GM21825 (cell line): ENCODE measurements at regions not wholly inside any gene's neighbourhood (a gene's known extent, or its start where the extent isn't known, plus 50 kb on each side); places are given as distances from the start of the nearest gene placed in this dataset.
A peak's percentile ranks its signal among the peaks of the same experiment; 100 is the strongest.
"Not testable (repeated sequence)": the region's sequence is repeated elsewhere in the genome, so short reads cannot be mapped to it uniquely, and the experiment has no call there.

ENCODE experiments used
- ATAC-seq: cut with Tn5 transposase; IDR thresholded peaks from one replicate; pipeline ENCODE4 v1.9.1; 2021; ENCODE audit warnings: mild to moderate bottlenecking, moderate library complexity; ENCODE audit not compliant: unreplicated experiment

- ATAC-seq = no peak
Observed at GRCh38 chr14:106792543-106792942, 1266.2 kb downstream of the TMEM121 start.

GRCh38 chr14:106798166-106798565 lies 1271.8 kb downstream of the TMEM121 start:
- ATAC-seq = not testable (repeated sequence)

DNA sequence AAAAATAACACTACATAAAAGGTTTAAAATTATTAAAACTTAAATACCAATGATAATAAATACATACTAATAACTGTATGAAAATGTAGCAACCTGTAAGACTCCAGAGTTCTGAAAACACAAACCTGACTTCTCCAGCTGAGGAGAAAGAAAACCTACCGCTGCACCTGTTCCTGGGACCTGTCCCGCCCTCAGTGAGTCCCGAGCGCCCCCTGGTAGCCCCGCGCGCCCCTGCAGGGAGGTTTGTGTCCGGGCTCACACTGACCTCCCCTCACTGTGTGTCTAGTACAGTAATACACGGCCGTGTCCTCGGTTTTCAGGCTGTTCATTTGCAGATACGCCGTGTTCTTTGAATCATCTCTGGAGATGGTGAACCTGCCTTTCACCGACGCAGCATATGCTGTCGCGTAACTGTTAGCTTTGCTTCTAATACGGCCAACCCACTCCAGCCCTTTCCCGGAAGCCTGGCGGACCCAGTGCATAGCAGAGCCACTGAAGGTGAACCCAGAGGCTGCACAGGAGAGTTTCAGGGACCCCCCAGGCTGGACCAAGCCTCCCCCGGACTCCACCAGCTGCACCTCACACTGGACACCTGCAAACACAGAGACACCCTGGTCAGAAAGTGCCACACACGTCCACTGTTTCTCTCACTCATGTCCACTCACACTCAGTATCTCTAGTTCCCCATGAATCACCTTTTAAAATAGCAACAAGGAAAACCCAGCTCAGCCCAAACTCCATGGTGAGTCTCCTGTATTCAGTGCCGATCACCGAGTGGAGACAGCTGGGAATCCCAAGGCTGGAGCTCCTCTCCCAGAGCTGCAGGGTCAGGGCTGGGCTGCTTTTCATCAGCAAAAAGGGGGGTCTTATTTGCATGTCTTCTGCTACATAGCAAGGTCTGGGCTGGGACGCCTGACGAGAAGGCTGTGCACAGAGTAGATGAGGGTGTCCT lies 1276.3 kb downstream of the TMEM121 start:
- ATAC-seq = no peak

GRCh38 chr14:106803379-106803778 lies 1277.0 kb downstream of the TMEM121 start:
- ATAC-seq = no peak

DNA sequence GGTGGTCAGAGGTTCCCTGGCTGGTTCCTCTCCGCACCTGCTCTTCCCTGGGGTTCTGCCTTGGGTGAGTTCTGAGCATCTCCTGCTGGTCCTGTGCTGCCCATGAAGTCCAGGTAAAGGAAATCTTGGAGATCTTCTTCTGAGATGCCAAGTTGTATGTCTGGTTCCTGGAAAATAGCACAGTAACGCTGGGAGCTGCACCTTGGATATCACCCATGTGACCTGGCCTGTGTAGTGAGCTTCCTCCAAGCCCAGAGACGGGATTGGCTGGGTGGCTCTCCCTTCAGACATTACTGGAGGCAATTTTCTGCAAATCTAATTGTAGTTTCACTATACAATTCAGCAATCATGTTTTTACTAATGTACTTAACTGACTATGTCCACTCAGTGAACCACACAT lies 1281.1 kb downstream of the TMEM121 start:
- ATAC-seq = no peak

DNA sequence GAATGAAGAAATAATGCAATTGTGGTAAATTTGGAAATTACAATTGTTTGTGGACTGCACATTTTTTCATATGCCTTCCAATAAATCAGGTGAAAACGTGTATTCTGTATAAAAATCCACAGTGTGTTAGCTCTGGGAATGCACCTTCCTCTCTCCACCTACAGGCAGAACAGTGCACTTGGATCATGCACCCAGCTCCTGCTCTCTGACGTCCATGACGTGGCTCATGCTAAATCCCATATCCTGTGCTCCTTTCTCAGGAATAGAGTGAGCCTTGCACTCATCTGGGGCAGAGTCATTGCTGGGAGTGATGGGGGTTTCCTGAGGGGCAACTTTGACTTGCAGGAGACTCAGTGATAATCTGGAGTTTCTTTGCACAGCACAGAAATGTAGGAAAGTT lies 1282.1 kb downstream of the TMEM121 start:
- ATAC-seq = no peak

DNA sequence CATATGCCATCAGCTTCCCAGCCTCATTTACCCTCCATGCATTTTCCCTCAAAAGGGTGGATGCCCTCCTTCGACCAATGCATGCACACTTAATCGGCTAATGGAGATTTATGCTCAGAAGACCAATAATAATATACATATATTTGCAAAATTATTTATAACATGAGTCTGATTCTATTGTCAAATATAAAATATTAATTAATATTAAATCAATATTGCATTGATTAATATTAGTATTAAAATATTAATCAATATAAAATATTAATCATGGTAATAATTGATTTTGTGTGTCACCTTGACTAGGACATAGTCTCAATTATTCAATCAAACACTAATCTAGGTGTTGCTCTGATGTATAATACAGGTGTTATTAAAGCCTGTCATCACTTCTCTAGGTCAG lies 1282.5 kb downstream of the TMEM121 start:
- no peak for ATAC-seq

DNA sequence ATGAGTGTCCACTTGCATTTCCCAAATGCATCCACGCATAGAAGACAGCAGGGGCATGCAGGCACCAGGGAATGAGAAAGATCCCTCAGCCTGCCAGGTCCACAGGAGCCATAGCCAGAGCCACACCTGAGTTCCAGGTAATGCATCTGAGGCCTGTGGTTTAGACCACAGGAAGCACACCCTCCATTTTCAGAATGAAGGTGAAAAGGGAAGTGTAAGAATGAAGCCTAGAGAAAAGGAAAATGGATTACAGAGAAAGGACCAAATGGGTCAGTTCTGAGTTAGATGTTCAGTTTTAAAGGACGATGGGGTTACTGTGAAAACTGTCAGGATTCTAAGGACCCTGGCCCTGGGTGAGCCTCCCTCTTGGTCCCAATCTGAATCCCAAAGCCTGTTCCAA lies 1283.2 kb downstream of the TMEM121 start:
- no peak for ATAC-seq

- not testable (repeated sequence) for ATAC-seq
Observed at GRCh38 chr14:106810168-106810567, 1283.8 kb downstream of the TMEM121 start.

GRCh38 chr14:106811162-106811561 lies 1284.8 kb downstream of the TMEM121 start:
- ATAC-seq = no peak

DNA sequence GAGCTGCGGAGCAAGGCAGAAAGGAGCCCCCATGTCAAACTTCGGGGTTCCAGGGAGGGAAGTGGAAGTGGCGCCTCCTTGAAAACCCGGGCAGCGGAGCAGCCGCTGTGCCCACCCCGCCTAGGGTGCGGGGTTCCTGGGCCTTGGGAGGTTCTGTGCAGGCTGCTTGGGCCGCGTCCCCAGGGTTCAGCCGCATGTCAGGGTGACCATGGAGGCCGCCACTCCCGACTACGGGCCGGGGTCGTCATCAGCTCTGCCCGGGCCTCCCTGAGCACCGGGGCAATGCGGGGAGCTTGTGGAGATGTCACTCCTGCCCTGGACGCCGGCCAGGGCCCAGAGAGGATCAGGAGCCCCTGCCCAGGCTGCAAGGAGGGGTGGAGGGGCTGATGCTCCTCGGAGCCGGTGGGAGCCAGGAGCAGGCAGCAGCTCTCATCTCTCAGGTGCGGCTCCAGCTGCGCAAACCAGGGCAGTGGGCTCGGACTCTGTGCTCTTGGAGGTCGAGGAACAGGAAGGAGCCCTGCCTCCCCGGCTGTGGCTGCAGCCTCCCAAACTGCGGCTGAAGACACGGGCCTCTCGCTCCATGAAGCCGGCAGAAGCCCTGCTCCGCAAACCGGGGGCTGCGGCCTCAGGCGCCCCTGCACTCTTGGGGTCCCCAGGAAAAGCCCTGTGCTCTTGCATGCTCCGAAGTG lies 1286.5 kb downstream of the TMEM121 start:
- no peak for ATAC-seq

GRCh38 chr14:106813477-106813823 lies 1287.1 kb downstream of the TMEM121 start:
- no peak for ATAC-seq

- no peak for ATAC-seq
Observed at GRCh38 chr14:106820119-106820518, 1293.7 kb downstream of the TMEM121 start.

- ATAC-seq = no peak
Observed at GRCh38 chr14:106821119-106821518, 1294.7 kb downstream of the TMEM121 start.

DNA sequence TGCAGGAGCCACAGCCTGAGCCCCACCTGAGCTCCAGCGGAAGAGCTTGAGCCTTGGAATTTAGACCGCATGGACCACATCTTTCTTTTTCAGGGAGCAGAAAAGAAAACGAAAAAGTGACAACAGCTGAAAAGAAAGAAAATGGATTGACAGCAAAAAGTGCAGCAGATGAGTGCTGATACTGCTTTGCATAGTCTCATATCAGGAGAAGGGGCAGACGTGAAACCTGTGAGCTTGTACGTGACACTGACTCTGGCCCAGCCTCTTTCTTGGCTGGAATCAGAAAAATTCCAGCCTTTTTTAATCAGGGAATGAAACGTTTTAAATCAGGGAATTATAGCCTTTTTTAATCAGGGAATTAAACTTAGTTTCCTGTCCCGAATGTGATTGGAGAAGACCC lies 1296.5 kb downstream of the TMEM121 start:
- ATAC-seq = no peak

- ATAC-seq = no peak
Observed at GRCh38 chr14:106823552-106823951, 1297.2 kb downstream of the TMEM121 start.

DNA sequence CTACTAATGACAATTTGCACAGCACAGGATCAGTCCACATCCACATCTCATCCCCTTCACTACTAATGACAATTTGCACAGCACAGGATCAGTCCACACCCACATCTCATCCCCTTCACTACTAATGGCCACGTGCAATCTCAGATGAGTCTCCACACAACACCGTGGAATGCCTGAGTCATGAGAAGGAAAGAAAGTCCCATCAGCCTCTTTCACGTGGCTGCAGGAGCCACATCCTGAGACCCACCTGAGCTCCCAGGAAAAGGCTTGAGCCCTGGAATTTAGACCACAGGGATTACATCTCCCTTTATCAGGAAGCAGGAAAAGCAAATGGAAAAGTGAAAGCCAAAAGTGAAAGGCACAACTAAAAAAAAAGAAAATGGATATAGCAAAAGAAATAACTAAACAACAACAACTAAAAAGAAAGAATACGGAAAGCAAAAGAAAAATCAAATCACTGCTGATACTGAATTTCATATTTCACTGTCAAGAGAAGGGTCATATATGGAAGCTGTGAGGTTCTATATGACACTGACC lies 1300.5 kb downstream of the TMEM121 start:
- no peak for ATAC-seq

DNA sequence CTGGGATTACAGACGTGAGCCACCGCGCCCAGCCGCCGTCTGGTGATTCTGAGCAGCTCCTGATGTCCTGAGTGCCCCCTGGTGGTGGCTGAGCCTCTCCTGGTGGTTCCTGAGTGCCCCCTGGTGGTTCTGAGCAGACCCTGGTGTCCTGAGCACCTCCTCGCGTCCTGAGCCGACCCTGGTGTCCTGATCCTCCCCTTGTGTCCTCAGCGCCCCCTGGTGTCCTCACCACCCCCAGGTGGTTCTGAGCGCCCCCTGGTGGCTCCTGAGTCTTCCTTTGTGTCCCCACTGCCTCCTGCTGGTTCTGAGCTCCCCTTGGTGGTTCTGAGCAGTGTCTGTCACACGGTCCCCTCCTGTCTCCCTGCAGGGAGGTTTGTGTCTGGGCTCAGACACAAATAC lies 1304.9 kb downstream of the TMEM121 start:
- ATAC-seq = peak; percentile 57

- ATAC-seq = no peak
Observed at GRCh38 chr14:106837870-106838269, 1311.5 kb downstream of the TMEM121 start.

- no peak for ATAC-seq
Observed at GRCh38 chr14:106838991-106839769, 1312.8 kb downstream of the TMEM121 start.

DNA sequence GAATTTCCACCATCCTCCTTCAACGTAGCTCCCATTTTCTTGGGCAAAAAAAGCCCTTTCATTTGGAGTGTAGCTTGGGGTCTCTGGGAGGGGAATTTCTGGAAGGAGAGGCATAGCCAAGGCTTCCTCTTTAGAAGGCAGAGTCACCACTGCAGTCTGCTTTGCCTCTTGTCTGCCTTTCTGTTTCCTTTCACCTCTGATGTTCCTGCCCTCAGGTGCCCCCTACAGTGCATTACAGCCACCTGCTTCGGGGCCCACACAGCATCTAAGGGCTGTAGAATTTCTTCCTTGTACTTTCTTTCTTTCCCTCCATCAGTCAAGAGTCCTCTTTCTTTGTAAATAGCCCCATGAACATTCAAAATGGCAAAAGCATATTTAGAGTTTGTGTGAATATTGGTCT lies 1313.9 kb downstream of the TMEM121 start:
- no peak for ATAC-seq
